ENCODE measurements at regions not wholly inside any gene's neighbourhood (a gene's known extent, or its start where the extent isn't known, plus 50 kb on each side); places are given as distances from the start of the nearest gene placed in this dataset.
"Not testable (repeated sequence)": the region's sequence is repeated elsewhere in the genome, so short reads cannot be mapped to it uniquely, and the experiment has no call there.

DNA sequence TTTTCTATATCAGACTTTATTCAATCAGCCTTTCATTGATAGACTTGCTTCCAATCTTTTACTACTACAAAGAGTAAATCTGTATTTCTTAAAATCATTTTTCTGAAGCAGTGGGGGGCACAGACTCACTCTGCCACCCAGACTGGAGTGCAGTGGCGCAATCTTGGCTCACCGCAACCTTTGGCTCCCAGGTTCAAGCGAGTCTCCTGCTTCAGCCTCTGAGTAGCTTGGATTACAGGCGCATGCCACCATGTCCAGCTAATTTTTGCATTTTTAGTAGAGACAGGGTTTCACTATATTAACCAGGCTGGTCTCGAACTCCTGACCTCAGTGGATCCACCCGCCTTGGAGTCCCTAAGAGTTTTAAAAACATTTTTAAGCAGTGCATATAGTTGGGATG, 270.6 kb upstream of the REG3G start:
- no peak overlapping the region for H3K4me2 ChIP-seq (ENCODE audit: low read length)
- no peaks in the 10 kb centered on the region for H3K36me3 ChIP-seq (ENCODE audit: insufficient read depth, low read length)
- H3K27me3 ChIP-seq (ENCODE audit: control insufficient read depth, insufficient read depth, low read length) = no peaks in the 10 kb centered on the region
- no peak overlapping the region for H3K9ac ChIP-seq (ENCODE audit: low read depth, low read length)
- H3K4me1 ChIP-seq (ENCODE audit: control insufficient read depth, insufficient read depth, low read length) = no peaks in the 10 kb centered on the region
- no peak overlapping the region for H3K4me3 ChIP-seq (ENCODE audit: low read length)
- peaks cover 3% of the 10 kb centered on the region for H3K9me3 ChIP-seq (replicated peaks; ENCODE audit: low read length)

DNA sequence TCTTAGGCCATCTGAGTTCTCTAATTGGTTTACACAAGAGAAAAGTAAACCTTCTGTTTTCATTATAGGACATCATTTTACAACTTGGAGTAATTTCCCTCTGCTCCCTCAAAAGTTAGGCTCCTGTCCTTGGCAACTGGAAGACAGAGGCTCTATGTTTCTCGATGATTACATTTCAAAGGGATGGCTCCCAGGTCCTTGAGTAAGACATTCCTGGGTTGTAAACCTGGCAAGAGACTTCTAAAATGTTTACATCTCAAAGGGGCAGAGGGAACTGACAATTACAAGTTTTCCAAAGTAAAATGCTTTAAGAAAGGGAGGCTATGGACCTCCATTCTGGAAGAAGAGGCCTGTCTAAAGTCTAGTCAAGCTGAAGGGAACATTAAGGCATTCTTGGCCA, 268.3 kb upstream of the REG3G start:
- H3K9me3 ChIP-seq (replicated peaks; ENCODE audit: low read length) = peaks cover 3% of the 10 kb centered on the region
- H3K36me3 ChIP-seq (ENCODE audit: insufficient read depth, low read length) = no peaks in the 10 kb centered on the region
- no peaks in the 10 kb centered on the region for H3K27me3 ChIP-seq (ENCODE audit: control insufficient read depth, insufficient read depth, low read length)

DNA sequence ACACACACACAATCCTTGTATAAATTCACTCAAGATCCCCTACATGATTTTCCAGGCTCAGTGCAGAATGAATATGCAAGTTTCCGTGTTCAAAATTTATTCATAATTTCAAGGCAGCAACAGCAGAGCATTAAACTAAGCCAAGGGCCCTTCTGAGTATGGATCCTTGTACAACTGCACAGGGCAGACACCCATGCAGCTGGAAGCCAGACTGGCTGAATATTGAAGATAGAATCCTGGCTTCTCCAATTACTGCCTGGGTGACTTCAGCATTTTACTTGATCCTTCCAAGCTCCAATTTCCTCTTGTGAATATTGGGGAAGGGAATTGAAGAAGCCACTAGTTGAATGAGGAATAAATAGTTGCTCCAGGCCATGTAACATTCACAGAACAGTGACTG, 267.9 kb upstream of the REG3G start:
- Histone ChIP-seq H3K4me1 (ENCODE audit: control insufficient read depth, insufficient read depth, low read length) (no peaks in the 10 kb centered on the region), H3K27me3 (ENCODE audit: control insufficient read depth, insufficient read depth, low read length) (no peaks in the 10 kb centered on the region), H3K4me2 (ENCODE audit: low read length) (no peak overlapping the region), H3K9ac (ENCODE audit: low read depth, low read length) (no peak overlapping the region), H3K36me3 (ENCODE audit: insufficient read depth, low read length) (no peaks in the 10 kb centered on the region), H3K9me3 (replicated peaks; ENCODE audit: low read length) (peaks cover 3% of the 10 kb centered on the region), H3K4me3 (ENCODE audit: low read length) (no peak overlapping the region)

More for the DNA sequence above, 268.3 kb upstream of the REG3G start:
- Histone ChIP-seq H3K4me2 (ENCODE audit: low read length) (no peak overlapping the region), H3K9ac (ENCODE audit: low read depth, low read length) (no peak overlapping the region), H3K4me1 (ENCODE audit: control insufficient read depth, insufficient read depth, low read length) (no peaks in the 10 kb centered on the region), H3K4me3 (ENCODE audit: low read length) (no peak overlapping the region)

DNA sequence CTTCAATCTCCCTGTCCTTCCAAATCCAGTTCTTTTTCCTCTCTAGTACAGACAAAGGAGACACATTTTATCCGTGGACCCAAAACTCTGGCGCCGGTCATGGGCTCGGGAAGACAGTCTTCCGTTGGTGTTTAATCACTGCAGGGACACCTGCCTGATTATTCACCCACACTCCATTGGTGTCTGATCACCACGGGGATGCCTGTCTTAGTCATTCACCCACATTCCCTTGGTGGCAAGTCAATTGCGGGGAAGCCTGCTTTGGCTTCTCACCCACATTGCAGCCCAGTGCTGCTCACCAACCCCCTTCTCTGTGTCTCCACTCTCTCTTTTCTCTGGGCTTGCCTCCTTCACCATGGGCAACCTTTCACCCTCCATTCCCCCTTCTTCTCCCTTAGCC, 266.7 kb upstream of the REG3G start:
- H3K27me3 ChIP-seq (ENCODE audit: control insufficient read depth, insufficient read depth, low read length); H3K36me3 ChIP-seq (ENCODE audit: insufficient read depth, low read length); H3K9ac ChIP-seq (ENCODE audit: low read depth, low read length); H3K9me3 ChIP-seq (replicated peaks; ENCODE audit: low read length); H3K4me2 ChIP-seq (ENCODE audit: low read length); H3K4me3 ChIP-seq (ENCODE audit: low read length); H3K4me1 ChIP-seq (ENCODE audit: control insufficient read depth, insufficient read depth, low read length): not testable (repeated sequence)

DNA sequence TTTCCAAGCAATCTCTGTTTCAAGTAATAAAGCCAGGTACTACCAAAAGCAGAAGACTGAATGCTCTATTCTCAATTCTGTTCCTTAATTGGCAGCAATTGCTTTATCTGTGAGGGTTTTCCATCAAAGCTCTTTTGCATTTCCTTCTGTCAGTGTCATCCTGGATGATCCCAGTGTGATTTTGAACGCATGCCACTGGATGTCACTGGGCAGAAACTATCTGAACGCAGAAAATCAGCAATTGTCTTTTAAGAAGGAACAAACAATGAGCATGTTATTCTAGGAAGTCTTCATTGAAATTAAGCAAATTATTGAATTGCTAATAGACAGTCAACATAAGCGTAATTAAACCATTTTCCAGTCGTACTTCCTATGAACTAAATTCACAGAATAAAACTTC, 259.0 kb upstream of the REG3G start:
- no peaks in the 10 kb centered on the region for H3K4me1 ChIP-seq (ENCODE audit: control insufficient read depth, insufficient read depth, low read length)
- no peak overlapping the region for H3K4me3 ChIP-seq (ENCODE audit: low read length)
- no peak overlapping the region for H3K4me2 ChIP-seq (ENCODE audit: low read length)
- H3K9me3 ChIP-seq (replicated peaks; ENCODE audit: low read length) = peaks cover 6% of the 10 kb centered on the region
- no peaks in the 10 kb centered on the region for H3K36me3 ChIP-seq (ENCODE audit: insufficient read depth, low read length)
- no peak overlapping the region for H3K9ac ChIP-seq (ENCODE audit: low read depth, low read length)
- H3K27me3 ChIP-seq (ENCODE audit: control insufficient read depth, insufficient read depth, low read length) = no peaks in the 10 kb centered on the region

DNA sequence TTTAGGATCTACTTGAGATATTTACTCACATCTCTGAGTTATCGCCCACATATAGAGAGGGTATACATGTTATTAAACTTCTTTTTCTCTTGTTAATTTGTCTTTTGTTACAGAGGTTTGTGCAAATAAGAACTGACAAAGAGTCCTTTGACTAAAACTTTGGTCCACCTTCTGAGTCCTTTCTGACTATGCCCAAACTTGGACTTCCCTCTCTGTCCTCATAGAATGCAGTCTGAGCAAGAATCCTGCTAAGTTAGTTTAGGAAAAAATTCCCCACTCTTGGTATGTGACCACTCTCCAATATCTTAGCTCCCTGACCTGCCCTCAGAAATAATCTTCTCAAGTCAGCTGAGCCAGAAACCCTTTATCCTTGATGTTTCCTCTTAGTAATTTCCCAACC, 257.5 kb upstream of the REG3G start:
- no peaks in the 10 kb centered on the region for H3K4me1 ChIP-seq (ENCODE audit: control insufficient read depth, insufficient read depth, low read length)
- H3K9ac ChIP-seq (ENCODE audit: low read depth, low read length) = no peak overlapping the region
- H3K4me2 ChIP-seq (ENCODE audit: low read length) = no peak overlapping the region
- no peaks in the 10 kb centered on the region for H3K36me3 ChIP-seq (ENCODE audit: insufficient read depth, low read length)
- H3K4me3 ChIP-seq (ENCODE audit: low read length) = no peak overlapping the region
- peaks cover 6% of the 10 kb centered on the region for H3K9me3 ChIP-seq (replicated peaks; ENCODE audit: low read length)
- H3K27me3 ChIP-seq (ENCODE audit: control insufficient read depth, insufficient read depth, low read length) = no peaks in the 10 kb centered on the region

DNA sequence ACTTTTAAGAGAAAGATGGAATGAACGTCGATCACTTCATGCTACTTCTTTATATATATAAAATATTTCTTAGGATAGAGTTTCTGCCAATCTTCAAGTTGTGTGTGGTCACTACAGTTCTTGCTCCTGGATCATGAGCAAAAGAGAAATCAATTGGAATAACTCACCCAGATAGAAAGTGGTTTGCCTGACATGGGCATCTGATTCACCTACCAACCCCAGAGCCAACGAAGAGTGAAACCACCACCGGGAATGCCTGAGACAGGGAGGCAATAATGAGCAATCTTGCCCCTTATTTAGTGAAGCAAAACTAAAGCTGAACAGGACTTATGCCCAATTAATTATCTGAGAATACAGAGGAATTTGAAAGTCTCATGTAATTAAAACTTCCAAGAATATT, 250.2 kb upstream of the REG3G start:
- Histone ChIP-seq H3K27me3 (ENCODE audit: control insufficient read depth, insufficient read depth, low read length) (no peaks in the 10 kb centered on the region), H3K9me3 (replicated peaks; ENCODE audit: low read length) (peaks cover 7% of the 10 kb centered on the region), H3K4me1 (ENCODE audit: control insufficient read depth, insufficient read depth, low read length) (no peaks in the 10 kb centered on the region), H3K36me3 (ENCODE audit: insufficient read depth, low read length) (no peaks in the 10 kb centered on the region), H3K9ac (ENCODE audit: low read depth, low read length) (no peak overlapping the region), H3K4me2 (ENCODE audit: low read length) (no peak overlapping the region), H3K4me3 (ENCODE audit: low read length) (no peak overlapping the region)

DNA sequence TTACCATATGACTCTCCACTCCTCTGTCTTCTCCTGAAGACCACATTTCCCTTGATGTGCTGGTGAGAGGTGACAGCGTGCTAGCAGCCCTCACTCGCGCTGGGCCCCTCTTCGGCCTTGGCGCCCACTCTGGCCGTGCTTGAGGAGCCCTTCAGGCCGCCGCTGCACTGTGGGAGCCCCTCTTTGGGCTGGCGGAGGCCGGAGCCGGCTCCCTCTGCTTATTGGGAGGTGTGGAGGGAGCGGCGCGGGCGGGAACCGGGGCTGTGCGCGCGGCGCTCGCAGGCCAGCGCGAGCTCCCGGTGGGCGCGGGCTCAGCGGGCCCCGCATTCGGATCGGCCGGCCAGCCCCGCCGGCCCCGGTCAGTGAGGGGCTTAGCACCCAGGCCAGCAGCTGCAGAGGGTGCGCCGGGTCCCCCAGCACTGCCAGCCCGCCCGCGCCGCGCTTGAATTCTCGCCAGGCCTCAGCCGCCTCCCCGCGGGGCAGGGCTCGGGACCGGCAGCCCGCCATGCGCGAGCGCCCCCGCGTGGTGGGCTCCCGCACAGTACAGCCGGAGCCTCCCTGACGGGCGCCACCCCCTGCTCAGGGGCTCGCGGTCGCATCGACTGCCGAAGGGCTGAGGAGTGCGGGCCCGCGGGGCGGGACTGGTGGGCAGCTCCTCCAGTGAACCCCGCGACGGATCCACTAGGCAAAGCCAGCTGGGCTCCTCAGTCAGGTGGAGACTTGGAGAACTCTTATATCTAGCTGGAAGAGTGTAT, 246.6 kb upstream of the REG3G start:
- no peak overlapping the region for H3K4me2 ChIP-seq (ENCODE audit: low read length)
- no peaks in the 10 kb centered on the region for H3K27me3 ChIP-seq (ENCODE audit: control insufficient read depth, insufficient read depth, low read length)
- no peaks in the 10 kb centered on the region for H3K4me1 ChIP-seq (ENCODE audit: control insufficient read depth, insufficient read depth, low read length)
- no peaks in the 10 kb centered on the region for H3K36me3 ChIP-seq (ENCODE audit: insufficient read depth, low read length)
- H3K9me3 ChIP-seq (replicated peaks; ENCODE audit: low read length) = peaks cover 10% of the 10 kb centered on the region
- H3K9ac ChIP-seq (ENCODE audit: low read depth, low read length) = no peak overlapping the region
- no peak overlapping the region for H3K4me3 ChIP-seq (ENCODE audit: low read length)

DNA sequence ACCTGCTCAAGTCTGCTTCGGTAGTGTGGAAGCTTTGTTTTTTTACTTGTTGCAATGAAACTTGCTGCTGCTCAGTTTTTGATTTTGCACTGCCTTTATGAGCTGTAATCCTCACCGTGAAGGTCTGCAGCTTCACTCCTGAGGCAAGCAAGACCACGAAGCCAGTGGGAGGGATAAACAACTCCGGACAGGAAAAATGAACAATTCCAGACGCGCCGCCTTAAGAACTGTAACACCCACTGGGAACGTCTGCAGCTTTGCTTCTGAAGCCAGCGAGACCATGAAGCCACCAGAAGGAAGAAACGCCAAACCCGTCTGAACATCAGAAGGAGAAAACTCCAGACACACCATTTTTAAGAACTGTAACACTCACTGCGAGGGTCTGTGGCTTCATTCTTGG, 245.7 kb upstream of the REG3G start:
- no peak overlapping the region for H3K9ac ChIP-seq (ENCODE audit: low read depth, low read length)
- no peaks in the 10 kb centered on the region for H3K4me1 ChIP-seq (ENCODE audit: control insufficient read depth, insufficient read depth, low read length)
- no peak overlapping the region for H3K4me3 ChIP-seq (ENCODE audit: low read length)
- H3K9me3 ChIP-seq (replicated peaks; ENCODE audit: low read length) = peaks cover 10% of the 10 kb centered on the region
- H3K27me3 ChIP-seq (ENCODE audit: control insufficient read depth, insufficient read depth, low read length) = no peaks in the 10 kb centered on the region
- H3K36me3 ChIP-seq (ENCODE audit: insufficient read depth, low read length) = no peaks in the 10 kb centered on the region
- H3K4me2 ChIP-seq (ENCODE audit: low read length) = no peak overlapping the region

DNA sequence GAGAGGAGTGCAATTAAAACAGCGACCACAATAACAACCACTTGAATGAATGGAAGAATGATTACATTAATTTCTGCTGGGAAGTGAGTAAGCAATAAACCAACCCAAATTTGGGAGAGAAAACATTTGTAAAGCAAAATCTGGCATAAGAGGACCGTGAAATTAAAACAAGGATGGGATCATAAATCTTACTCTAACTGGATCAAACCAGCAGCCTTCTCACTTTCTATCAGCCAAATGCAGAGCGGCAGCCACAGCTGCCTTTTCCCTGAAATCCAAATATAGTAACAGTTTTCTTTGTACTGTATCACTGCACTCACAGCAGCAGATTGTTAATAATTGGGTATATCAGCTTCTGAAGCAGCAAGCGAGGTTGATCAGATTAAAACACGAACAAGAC, 245.2 kb upstream of the REG3G start:
- Histone ChIP-seq H3K9me3 (replicated peaks; ENCODE audit: low read length) (peaks cover 10% of the 10 kb centered on the region), H3K4me2 (ENCODE audit: low read length) (no peak overlapping the region)

DNA sequence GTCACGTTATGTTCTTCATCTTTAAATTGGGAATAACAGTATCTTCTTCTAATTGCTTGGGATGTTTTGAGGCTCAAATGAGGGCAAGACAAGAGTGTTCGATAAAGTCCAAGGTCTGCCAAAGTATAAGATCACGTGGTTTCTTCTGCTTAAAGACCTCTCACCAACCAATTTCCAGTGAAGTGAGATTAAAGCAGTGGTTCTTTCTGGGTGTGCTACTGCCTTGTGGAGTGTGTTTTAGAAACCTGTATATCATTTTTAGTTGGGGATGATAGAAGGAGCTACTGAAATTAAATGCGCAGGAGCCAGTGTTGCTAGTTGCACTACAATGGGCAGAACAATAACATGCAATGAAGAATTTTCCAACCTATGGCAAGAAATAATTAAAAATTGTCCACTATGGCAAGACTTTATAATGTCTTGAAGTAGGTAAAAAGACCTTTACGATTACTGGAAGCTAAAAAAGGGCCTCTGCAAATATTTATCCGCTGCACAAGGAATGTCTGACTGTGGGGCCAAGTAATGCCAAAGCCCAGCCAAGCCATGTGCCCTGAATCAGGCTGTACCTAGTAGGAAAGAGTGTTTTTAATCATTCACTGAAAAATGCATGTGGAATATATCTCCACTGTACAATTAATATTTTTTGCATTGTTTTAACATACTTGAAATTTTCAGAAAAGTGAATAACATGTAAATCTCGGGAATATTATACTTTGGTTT, 244.5 kb upstream of the REG3G start:
- Histone ChIP-seq H3K36me3 (ENCODE audit: insufficient read depth, low read length) (no peaks in the 10 kb centered on the region), H3K27me3 (ENCODE audit: control insufficient read depth, insufficient read depth, low read length) (no peaks in the 10 kb centered on the region), H3K9me3 (replicated peaks; ENCODE audit: low read length) (peaks cover 10% of the 10 kb centered on the region), H3K9ac (ENCODE audit: low read depth, low read length) (no peak overlapping the region), H3K4me1 (ENCODE audit: control insufficient read depth, insufficient read depth, low read length) (no peaks in the 10 kb centered on the region), H3K4me2 (ENCODE audit: low read length) (no peak overlapping the region), H3K4me3 (ENCODE audit: low read length) (no peak overlapping the region)

More for the DNA sequence above, 245.2 kb upstream of the REG3G start:
- H3K9ac ChIP-seq (ENCODE audit: low read depth, low read length) = no peak overlapping the region
- no peaks in the 10 kb centered on the region for H3K4me1 ChIP-seq (ENCODE audit: control insufficient read depth, insufficient read depth, low read length)
- no peaks in the 10 kb centered on the region for H3K36me3 ChIP-seq (ENCODE audit: insufficient read depth, low read length)
- no peaks in the 10 kb centered on the region for H3K27me3 ChIP-seq (ENCODE audit: control insufficient read depth, insufficient read depth, low read length)
- H3K4me3 ChIP-seq (ENCODE audit: low read length) = no peak overlapping the region

DNA sequence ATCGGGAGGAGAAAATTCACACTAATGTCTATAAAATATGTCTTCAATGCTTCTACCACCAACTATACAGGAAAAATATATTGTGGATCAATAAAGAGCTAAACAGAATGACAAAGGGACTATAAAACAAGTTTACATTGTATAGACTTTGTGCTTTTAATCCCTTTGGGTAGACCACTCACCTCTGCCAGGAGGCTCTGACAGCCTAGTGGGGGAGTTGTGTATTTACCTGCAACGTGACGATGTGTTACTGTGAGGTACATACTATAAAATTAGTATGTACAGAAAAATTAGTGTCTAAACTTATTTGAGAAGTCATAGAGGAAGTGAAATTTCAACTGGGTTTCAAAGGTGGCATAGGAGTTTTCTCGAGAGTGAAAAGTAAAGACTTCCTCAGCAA, 243.3 kb upstream of the REG3G start:
- no peaks in the 10 kb centered on the region for H3K4me1 ChIP-seq (ENCODE audit: control insufficient read depth, insufficient read depth, low read length)
- H3K27me3 ChIP-seq (ENCODE audit: control insufficient read depth, insufficient read depth, low read length) = no peaks in the 10 kb centered on the region
- no peaks in the 10 kb centered on the region for H3K36me3 ChIP-seq (ENCODE audit: insufficient read depth, low read length)
- no peak overlapping the region for H3K9ac ChIP-seq (ENCODE audit: low read depth, low read length)
- no peak overlapping the region for H3K4me2 ChIP-seq (ENCODE audit: low read length)
- H3K4me3 ChIP-seq (ENCODE audit: low read length) = no peak overlapping the region
- peaks cover 10% of the 10 kb centered on the region for H3K9me3 ChIP-seq (replicated peaks; ENCODE audit: low read length)

Measured in skeletal muscle satellite cell (primary cell).